ENCODE measurements at regions not wholly inside any gene's neighbourhood (a gene's known extent, or its start where the extent isn't known, plus 50 kb on each side); places are given as distances from the start of the nearest gene placed in this dataset.

DNA sequence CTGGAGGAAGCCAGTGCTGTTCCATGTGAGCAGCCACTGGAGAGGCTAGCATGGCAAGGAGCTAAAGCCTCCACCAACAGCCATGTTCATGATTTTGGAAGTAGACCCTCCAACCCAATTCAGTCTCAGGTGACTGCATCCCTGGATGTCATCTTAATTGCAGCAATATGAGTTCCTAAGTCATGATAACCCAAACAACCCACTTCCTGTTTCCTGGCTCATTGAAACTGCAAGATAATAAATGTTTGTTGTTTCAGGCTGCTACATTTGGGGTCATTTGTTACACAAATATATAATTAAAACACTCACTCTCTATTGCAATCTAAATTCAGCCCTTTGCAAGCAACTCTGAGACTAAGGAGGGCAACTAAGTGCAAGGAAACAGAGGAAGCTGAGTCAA is 62.4 kb upstream of the SLC24A5 start:
- Mint-ChIP-seq H3K9me3 (peaks cover 7% of the 10 kb centered on the region), H3K36me3 (no peaks in the 10 kb centered on the region), H3K27me3 (peaks cover 5% of the 10 kb centered on the region), H3K4me3 (no peak overlapping the region), H3K27ac (no peak overlapping the region), H3K4me1 (ENCODE audit: unreplicated experiment) (peaks cover 7% of the 10 kb centered on the region)
- TF ChIP-seq, protein P1, sequence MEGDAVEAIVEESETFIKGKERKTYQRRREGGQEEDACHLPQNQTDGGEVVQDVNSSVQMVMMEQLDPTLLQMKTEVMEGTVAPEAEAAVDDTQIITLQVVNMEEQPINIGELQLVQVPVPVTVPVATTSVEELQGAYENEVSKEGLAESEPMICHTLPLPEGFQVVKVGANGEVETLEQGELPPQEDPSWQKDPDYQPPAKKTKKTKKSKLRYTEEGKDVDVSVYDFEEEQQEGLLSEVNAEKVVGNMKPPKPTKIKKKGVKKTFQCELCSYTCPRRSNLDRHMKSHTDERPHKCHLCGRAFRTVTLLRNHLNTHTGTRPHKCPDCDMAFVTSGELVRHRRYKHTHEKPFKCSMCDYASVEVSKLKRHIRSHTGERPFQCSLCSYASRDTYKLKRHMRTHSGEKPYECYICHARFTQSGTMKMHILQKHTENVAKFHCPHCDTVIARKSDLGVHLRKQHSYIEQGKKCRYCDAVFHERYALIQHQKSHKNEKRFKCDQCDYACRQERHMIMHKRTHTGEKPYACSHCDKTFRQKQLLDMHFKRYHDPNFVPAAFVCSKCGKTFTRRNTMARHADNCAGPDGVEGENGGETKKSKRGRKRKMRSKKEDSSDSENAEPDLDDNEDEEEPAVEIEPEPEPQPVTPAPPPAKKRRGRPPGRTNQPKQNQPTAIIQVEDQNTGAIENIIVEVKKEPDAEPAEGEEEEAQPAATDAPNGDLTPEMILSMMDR (conservative IDR thresholded peaks at IDR 0.05) = no peak
- DNase-seq (ENCODE audit: extremely low spot score, unreplicated experiment) = no peak

DNA sequence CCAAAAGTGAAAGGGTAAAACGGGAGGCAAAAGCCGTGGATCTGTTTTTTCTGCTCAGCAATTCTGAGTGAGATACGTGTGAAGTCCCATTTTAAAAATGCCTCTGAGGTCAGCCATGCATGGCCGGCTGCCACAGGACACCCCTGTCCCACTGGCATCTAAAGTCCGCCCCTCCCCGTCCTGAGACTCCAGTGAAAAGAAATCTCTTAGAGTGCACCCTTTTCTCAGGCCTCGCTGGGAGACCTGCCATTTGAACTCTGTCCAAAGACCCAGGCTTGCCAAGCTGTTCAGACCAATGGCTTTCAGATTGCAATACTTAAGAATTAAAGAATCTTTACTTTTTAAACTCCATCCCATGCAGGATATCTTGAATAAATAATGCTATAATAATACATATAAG is 61.0 kb upstream of the SLC24A5 start:
- H3K4me1 Mint-ChIP-seq (ENCODE audit: unreplicated experiment) = peaks cover 7% of the 10 kb centered on the region

DNA sequence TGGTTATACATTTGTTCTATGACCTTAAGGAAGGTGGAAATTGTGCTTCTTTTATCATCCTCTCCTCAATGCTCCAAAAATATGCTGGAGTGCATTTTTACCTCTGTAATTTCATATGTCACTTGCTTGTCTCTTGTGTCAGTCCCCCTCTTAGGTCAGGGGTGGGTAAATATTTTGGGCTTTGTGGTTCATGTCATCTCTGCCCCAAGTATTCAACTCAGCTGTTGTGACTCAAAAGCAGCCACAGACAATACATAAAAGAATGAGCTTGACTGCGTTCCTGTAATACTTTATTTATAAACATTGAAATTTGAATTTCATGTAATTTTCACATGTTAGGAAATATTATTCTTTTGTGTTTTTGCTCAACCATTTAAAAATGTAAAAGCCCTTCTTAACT is 60.4 kb upstream of the SLC24A5 start:
- H3K9me3 Mint-ChIP-seq = no peaks in the 10 kb centered on the region
- no peak overlapping the region for H3K4me3 Mint-ChIP-seq
- no peaks in the 10 kb centered on the region for H3K36me3 Mint-ChIP-seq
- no peak overlapping the region for H3K27ac Mint-ChIP-seq
- TF ChIP-seq, protein P1 (conservative IDR thresholded peaks at IDR 0.05) = no peak
- no peaks in the 10 kb centered on the region for H3K27me3 Mint-ChIP-seq
- H3K4me1 Mint-ChIP-seq (ENCODE audit: unreplicated experiment) = peaks cover 7% of the 10 kb centered on the region
- DNase-seq (ENCODE audit: extremely low spot score, unreplicated experiment) = no peak

More for the DNA sequence above, 61.0 kb upstream of the SLC24A5 start:
- peaks cover under 1% of the 10 kb centered on the region for H3K9me3 Mint-ChIP-seq
- H3K27me3 Mint-ChIP-seq = no peaks in the 10 kb centered on the region
- H3K27ac Mint-ChIP-seq = no peak overlapping the region
- TF ChIP-seq, protein P1 (conservative IDR thresholded peaks at IDR 0.05) = no peak
- H3K36me3 Mint-ChIP-seq = no peaks in the 10 kb centered on the region
- H3K4me3 Mint-ChIP-seq = no peak overlapping the region
- DNase-seq (ENCODE audit: extremely low spot score, unreplicated experiment) = no peak

DNA sequence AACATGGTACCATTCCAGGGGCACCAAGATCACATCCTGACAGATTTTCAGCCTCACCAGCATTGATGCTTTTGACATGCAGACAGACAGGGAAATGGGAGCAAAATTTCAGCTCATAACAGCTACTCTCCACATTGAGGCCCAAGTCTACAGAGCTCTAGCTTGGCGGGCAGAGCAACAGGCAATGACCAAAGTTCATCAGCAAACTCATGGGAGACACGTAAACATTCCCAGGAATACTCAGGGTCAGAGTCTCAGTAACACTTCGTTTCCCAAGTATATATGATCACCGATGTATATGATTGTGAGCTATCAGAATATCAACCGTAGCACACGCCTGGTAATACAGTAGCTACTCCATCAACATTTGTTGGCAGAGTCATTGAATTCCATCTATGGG is 59.2 kb upstream of the SLC24A5 start:
- Mint-ChIP-seq H3K4me3 (no peak overlapping the region), H3K9me3 (no peaks in the 10 kb centered on the region), H3K27ac (no peak overlapping the region), H3K27me3 (peaks cover 3% of the 10 kb centered on the region), H3K36me3 (no peaks in the 10 kb centered on the region), H3K4me1 (ENCODE audit: unreplicated experiment) (peaks cover 7% of the 10 kb centered on the region)
- DNase-seq (ENCODE audit: extremely low spot score, unreplicated experiment) = no peak
- TF ChIP-seq, protein P1 (conservative IDR thresholded peaks at IDR 0.05) = no peak

DNA sequence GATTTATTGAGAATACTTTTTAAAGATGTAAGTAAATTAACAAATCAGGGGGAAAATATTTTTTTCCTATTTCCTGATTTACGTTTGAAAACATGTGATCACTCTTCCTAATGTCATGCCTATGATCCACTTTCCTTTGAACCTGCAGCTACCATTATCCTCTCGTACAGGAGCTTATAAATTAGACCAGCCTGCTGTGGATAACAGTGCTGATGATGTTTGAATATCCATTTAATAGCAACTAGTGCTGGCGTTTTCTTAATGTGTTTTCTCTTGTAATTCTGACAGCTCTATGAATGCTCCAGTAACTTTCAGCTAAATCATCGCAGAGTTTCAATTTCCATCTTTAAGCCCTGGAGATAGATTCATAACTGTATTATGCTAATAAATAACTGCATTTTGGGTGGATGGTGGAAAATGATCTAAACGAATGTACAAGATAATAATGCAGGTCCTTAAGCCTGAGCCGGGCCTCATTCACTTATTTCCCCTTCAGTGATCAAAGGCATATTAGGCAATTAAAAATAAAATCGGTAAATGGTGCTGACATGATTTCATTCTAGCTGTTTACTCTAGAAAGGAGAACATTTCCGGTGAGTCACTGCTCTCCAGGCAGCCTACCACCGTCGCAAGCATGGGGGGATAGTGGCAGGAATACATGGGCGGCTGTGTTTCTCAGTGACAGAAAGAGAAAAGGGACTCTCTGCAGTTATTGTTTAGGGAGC is 58.5 kb upstream of the SLC24A5 start:
- Mint-ChIP-seq H3K27ac (no peak overlapping the region), H3K4me1 (ENCODE audit: unreplicated experiment) (peaks cover 7% of the 10 kb centered on the region), H3K27me3 (peaks cover 3% of the 10 kb centered on the region), H3K9me3 (no peaks in the 10 kb centered on the region), H3K36me3 (no peaks in the 10 kb centered on the region), H3K4me3 (no peak overlapping the region)
- DNase-seq (ENCODE audit: extremely low spot score, unreplicated experiment) = no peak
- TF ChIP-seq, protein P1 (conservative IDR thresholded peaks at IDR 0.05) = no peak

Measured in type B pancreatic cell (in vitro differentiated cells).